GM13977 (cell line): ENCODE measurements at regions not wholly inside any gene's neighbourhood (a gene's known extent, or its start where the extent isn't known, plus 50 kb on each side); places are given as distances from the start of the nearest gene placed in this dataset.
"Not testable (repeated sequence)": the region's sequence is repeated elsewhere in the genome, so short reads cannot be mapped to it uniquely, and the experiment has no call there.

Experiments used
- DNase-seq: peaks from one replicate; pipeline ENCODE4 v3.0.0; 2012; ENCODE audit warnings: low spot score
- in situ Hi-C: fragments of 300-500 bp; cut with MboI; formaldehyde crosslinking; loops from one replicate; pipeline ENCODE4 v1.12.0; 2022; ENCODE audit warnings: low sequenced_read_pairs, low pct_unique_long_range_greater_than_20kb, mixed read lengths, inconsistent platforms; ENCODE audit not compliant: unreplicated experiment
- TF ChIP-seq, protein P1 (sequence below): IDR thresholded peaks from 2 replicates; pipeline ENCODE4 v1.5.1; 2012; ENCODE audit warnings: mild to moderate bottlenecking, control low read depth; ENCODE audit not compliant: insufficient read depth; ENCODE audit errors: extremely low read depth, missing control alignments

DNA sequence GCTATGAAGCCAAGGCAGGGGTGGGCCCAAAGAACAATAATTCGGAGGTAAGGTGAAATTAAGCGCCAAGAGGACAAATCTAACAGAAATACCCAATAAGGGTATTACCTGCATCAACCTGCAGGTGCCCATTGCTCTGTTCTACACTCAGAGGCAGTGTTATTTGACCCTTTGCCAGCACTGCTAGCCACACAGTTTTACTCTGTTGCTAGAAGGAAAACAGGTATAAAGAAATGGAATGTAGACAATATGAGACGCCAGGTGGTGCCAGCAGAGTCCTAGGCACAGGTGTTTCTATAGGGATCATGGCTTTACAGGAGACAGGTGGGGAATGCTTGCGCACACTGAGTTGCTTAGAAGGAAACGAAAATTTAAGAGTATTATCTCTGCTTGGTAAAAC is 201.3 kb downstream of the HTR1A start:
- in situ Hi-C loops = no loop called here
- TF ChIP-seq, protein P1, sequence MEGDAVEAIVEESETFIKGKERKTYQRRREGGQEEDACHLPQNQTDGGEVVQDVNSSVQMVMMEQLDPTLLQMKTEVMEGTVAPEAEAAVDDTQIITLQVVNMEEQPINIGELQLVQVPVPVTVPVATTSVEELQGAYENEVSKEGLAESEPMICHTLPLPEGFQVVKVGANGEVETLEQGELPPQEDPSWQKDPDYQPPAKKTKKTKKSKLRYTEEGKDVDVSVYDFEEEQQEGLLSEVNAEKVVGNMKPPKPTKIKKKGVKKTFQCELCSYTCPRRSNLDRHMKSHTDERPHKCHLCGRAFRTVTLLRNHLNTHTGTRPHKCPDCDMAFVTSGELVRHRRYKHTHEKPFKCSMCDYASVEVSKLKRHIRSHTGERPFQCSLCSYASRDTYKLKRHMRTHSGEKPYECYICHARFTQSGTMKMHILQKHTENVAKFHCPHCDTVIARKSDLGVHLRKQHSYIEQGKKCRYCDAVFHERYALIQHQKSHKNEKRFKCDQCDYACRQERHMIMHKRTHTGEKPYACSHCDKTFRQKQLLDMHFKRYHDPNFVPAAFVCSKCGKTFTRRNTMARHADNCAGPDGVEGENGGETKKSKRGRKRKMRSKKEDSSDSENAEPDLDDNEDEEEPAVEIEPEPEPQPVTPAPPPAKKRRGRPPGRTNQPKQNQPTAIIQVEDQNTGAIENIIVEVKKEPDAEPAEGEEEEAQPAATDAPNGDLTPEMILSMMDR = no peak
- DNase-seq = no peak

DNA sequence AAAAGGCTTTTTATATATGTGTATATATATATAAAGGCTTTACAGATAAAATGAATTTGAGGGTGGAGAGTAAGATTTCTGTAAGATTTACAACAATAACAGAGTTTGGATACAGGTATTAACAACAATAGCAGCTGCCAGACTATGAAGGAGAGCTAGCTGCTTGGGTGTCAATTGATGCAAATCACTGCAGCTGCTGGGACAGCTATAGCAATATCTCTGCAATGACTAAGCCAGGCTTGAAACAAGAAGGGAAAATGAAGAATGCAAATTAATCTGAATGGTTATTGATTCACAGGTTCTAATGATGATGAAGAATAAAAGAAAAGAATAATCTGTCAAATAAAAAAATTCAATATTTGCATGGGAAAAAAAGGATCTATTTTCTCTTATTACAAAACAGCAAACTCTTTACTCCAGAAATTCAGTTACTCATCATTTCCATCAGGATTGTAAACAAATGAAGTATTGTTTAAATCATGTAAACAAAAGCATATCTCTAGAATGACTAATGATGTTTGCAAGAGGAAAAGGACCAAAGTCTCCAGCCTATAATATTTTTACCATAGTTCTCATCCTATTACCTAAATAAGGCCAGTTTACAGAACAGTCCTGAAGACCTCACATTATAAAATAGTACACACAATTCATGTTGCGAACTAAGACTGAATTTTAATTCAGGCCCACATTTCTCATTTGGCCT is 219.0 kb downstream of the HTR1A start:
- TF ChIP-seq, protein P1 = no peak
- in situ Hi-C loops = no loop called here
- no peak for DNase-seq

DNA sequence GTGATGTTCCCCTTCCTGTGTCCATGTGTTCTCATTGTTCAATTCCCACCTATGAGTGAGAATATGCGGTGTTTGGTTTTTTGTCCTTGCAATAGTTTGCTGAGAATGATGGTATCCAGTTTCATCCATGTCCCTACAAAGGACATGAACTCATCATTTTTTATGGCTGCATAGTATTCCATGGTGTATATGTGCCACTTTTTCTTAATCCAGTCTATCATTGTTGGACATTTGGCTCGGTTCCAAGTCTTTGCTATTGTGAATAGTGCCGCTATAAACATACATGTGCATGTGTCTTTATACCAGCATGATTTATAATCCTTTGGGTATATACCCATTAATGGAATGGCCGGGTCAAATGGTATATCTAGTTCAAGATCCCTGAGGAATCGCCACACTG is 229.4 kb downstream of the HTR1A start:
- DNase-seq, in situ Hi-C loops: not testable (repeated sequence)

DNA sequence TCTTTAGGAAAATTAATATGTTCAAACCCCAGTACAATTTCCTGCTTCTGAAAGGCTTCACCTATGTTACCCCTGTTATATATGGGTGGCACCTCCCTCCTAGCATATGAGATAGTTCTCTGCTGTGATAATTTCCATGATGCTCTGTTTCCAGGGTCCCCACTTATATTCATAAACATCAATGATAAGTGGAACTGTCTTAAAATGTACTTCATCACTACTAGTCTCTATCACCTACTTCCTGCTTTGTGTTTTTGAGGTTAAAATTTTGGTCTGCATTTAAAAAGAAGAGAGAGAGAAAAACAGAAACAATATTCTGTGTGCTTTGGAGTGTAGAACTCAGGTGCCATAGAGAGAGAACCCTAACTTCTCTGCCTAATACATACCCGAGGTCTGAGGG is 234.7 kb downstream of the HTR1A start:
- DNase-seq = no peak
- TF ChIP-seq, protein P1 = no peak
- in situ Hi-C loops = no loop called here

DNA sequence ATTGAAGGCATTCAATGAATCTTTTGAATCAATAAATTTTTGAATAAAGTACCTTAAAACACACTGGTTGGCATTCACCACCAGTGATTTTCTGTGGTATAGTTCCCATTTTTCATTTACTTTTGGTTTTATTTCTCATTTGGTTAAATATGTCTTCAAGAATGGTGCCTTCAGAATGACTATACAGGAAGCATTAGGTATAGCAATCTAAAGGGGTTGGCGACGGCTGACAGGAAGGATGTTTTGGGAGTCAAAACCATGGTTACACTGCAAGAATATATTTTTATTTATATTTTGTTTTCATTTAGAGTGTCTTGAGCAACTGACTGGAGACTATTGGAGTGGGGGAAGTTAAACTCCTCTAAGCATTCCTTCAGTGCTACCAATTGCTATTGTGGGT is 235.7 kb downstream of the HTR1A start:
- TF ChIP-seq, protein P1 = no peak
- in situ Hi-C loops = no loop called here
- no peak for DNase-seq

DNA sequence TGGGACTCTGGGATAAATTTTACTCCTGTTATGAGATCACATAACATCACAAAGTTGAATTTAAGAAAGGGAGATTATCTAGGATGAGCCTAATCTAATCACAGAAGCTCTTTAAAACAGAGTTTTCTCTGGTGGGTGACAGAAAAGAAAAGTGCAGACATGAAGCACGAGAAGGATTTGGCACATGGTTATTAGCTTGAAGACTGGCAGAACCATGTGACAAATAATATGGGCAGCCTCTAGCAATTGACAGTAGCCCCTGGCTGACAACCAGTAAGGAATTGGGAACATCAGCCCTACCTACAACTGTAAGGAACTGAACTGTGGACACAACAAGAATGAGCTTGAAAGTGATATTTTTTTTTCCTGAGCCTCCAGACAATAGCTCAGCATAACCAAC is 243.1 kb downstream of the HTR1A start:
- in situ Hi-C loops = no loop called here
- TF ChIP-seq, protein P1 = no peak
- DNase-seq = no peak

DNA sequence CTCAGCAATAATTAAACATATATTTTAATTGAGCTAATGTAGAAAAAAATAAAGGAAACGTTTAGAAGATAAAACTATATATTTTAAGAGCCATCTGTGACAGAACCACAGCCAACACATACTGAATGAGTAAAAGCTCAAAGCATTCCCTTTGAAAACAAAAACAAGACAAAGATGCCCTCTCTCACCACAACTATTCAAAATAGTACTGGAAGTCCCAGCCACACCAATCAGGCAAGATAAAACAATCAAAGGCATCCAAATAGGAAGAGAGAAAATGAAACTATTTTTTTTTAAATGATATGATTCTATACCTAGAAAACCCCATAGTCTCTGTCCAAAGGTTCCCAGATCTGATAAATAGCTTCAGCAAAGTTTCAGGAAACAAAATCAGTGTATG is 262.0 kb downstream of the HTR1A start:
- in situ Hi-C loops = no loop called here
- TF ChIP-seq, protein P1 = no peak
- DNase-seq = no peak
